Spleen (tissue), 11 donors: ENCODE measurements at regions not wholly inside any gene's neighbourhood (a gene's known extent, or its start where the extent isn't known, plus 50 kb on each side); places are given as distances from the start of the nearest gene placed in this dataset.

Experiments
- DNase-seq: peaks from one replicate; pipeline ENCODE4 v3.0.0-alpha.2; 2020
- H3K27ac ChIP-seq, 8 donors: fragments of 200-600 bp; sonication (generic) in 7 of 8; 1 replicate in 4 of 8; 2 replicates in 4 of 8; pipeline versions ENCODE4 v1.5.0 to v1.8.0; 2016 to 2021; ENCODE audit warnings: inconsistent platforms in 4 of 8, mild to moderate bottlenecking in 4 of 8, moderate library complexity in 1 of 8
- H3K27me3 ChIP-seq, 7 donors: fragments of 200-600 bp; sonication (generic) in 6 of 7; replicated peaks in 1 of 7; 1 replicate in 4 of 7; 2 replicates in 3 of 7; pipeline versions ENCODE4 v1.5.0 to v1.8.0; 2016 to 2021; ENCODE audit warnings: inconsistent platforms in 3 of 7, mild to moderate bottlenecking in 1 of 7
- H3K36me3 ChIP-seq, 6 donors: fragments of 200-600 bp; sonication (generic) in 5 of 6; 1 replicate in 4 of 6; 2 replicates in 2 of 6; pipeline versions ENCODE4 v1.5.0 to v1.8.0; 2016 to 2021; ENCODE audit warnings: inconsistent platforms in 2 of 6
- H3K4me1 ChIP-seq, 6 donors: fragments of 200-600 bp; sonication (generic) in 5 of 6; 1 replicate in 3 of 6; 2 replicates in 3 of 6; pipeline versions ENCODE4 v1.5.0 to v1.8.0; 2016 to 2021; ENCODE audit warnings: inconsistent platforms in 3 of 6
- H3K4me3 ChIP-seq, 8 donors: fragments of 200-600 bp; sonication (generic) in 7 of 8; 1 replicate in 4 of 8; 2 replicates in 4 of 8; pipeline versions ENCODE4 v1.5.0 to v1.8.0; 2016 to 2021; ENCODE audit warnings: inconsistent platforms in 4 of 8, mild to moderate bottlenecking in 4 of 8, moderate library complexity in 2 of 8
- H3K9me3 ChIP-seq, 8 donors: fragments of 200-600 bp; sonication (generic) in 7 of 8; 1 replicate in 4 of 8; 2 replicates in 4 of 8; pipeline versions ENCODE4 v1.5.0 to v1.8.0; 2016 to 2021; ENCODE audit warnings: inconsistent platforms in 4 of 8
- CTCF ChIP-seq, 11 experiments: fragments of 200-600 bp in 7 of 11; fragments of 450-650 bp in 4 of 11; sonication (generic) in 4 of 11; IDR thresholded peaks in 8 of 11; conservative IDR thresholded peaks in 3 of 11; 1 replicate in 7 of 11; 2 replicates in 4 of 11; pipeline versions ENCODE4 v1.4.0 to v1.8.0; 2016 to 2021; ENCODE audit warnings: antibody characterized with exemption in 11 of 11, inconsistent platforms in 4 of 11, mild to moderate bottlenecking in 1 of 11
- POLR2A ChIP-seq, 3 donors: fragments of 450-650 bp; IDR thresholded peaks; one replicate each; pipeline ENCODE4 v1.5.1; 2017; ENCODE audit warnings: antibody characterized with exemption in 3 of 3, mild to moderate bottlenecking in 1 of 3
- POLR2AphosphoS5 ChIP-seq, 3 donors: sonication (generic); formaldehyde crosslinking; IDR thresholded peaks; one replicate each; pipeline ENCODE4 v1.5.1; 2017; ENCODE audit warnings: antibody characterized with exemption in 3 of 3
- WGBS, 5 donors: extraction: QIAGEN DNeasy Blood & Tissue Kit in 3 of 5; methylation state at CpG; one replicate each; pipeline versions ENCODE4 v1.1.5 to v1.1.7; 2013 to 2018; 5-methylcytosine and 5-hydroxymethylcytosine counted together
- intact Hi-C: fragments of 100-400 bp; cut with DNase I; formaldehyde crosslinking; loops from one replicate; pipeline ENCODE4 v1.15.0; 2023; ENCODE audit warnings: low total_unique reads
- donor health status: healthy with polysubstance abuse.
- donor health status: DM: no; HTN: no; CAD: no; lungs with moderate emphysema.
- donor health status: DM: no; HTN: no; CAD: no.
- donor health status: Bipolar disorder and iron deficiency.
- donor health status: healthy.
- donor health status: DM: no; HTN: no; CAD: no.
- donor health status: DM: yes; HTN: yes; CAD: no.

GRCh38 chr9:108108280-108108851, 618.8 kb upstream of the KLF4 start:
- 74 to 88% (median 84%) methylated on average over 4 of the region's 4 CpGs for WGBS, 5 donors

GRCh38 chr9:108105885-108106284, 616.3 kb upstream of the KLF4 start:
- no peak for TF ChIP-seq POLR2A (IDR thresholded peaks at IDR 0.05)
- no peak for TF ChIP-seq POLR2AphosphoS5 (IDR thresholded peaks at IDR 0.05)
- Histone ChIP-seq H3K27ac (no peak overlapping the region), H3K9me3 (no peaks in the 10 kb centered on the region), H3K27me3 (no peaks in the 10 kb centered on the region), H3K36me3 (no peaks in the 10 kb centered on the region), H3K4me3 (no peak overlapping the region), H3K4me1 (no peaks in the 10 kb centered on the region)
- intact Hi-C loops = no loop called here
- no peak for DNase-seq
- 78 to 90% (median 89%) methylated on average over 5 of the region's 5 CpGs for WGBS, 5 donors

More at GRCh38 chr9:108108280-108108851, 618.8 kb upstream of the KLF4 start:
- Histone ChIP-seq H3K27ac (no peak overlapping the region), H3K9me3 (no peaks in the 10 kb centered on the region), H3K4me1 (no peaks in the 10 kb centered on the region), H3K4me3 (no peak overlapping the region), H3K27me3 (no peaks in the 10 kb centered on the region), H3K36me3 (no peaks in the 10 kb centered on the region)
- no peak for DNase-seq
- no peak for TF ChIP-seq CTCF (IDR thresholded peaks at IDR 0.05 in 8 of 11, conservative IDR thresholded peaks at IDR 0.05 in 3 of 11)
- TF ChIP-seq POLR2A (IDR thresholded peaks at IDR 0.05) = no peak
- no peak for TF ChIP-seq POLR2AphosphoS5 (IDR thresholded peaks at IDR 0.05)
- intact Hi-C loops = no loop called here

- intact Hi-C loops = no loop called here
- no peaks in the 10 kb centered on the region for H3K36me3 ChIP-seq
- H3K9me3 ChIP-seq = no peaks in the 10 kb centered on the region
- DNase-seq = no peak
- no peak overlapping the region for H3K4me3 ChIP-seq
- no peak overlapping the region for H3K27ac ChIP-seq
- WGBS, 5 donors = 87 to 94% (median 91%) methylated on average over 1 of the region's 1 CpG
- H3K27me3 ChIP-seq = no peaks in the 10 kb centered on the region
- no peak for TF ChIP-seq POLR2A (IDR thresholded peaks at IDR 0.05)
- TF ChIP-seq CTCF (IDR thresholded peaks at IDR 0.05 in 8 of 11, conservative IDR thresholded peaks at IDR 0.05 in 3 of 11) = no peak
- no peak for TF ChIP-seq POLR2AphosphoS5 (IDR thresholded peaks at IDR 0.05)
- H3K4me1 ChIP-seq = peaks cover 0 to 4% (median 0%) of the 10 kb centered on the region in 6 donors
Observed at GRCh38 chr9:108104991-108105390, 615.4 kb upstream of the KLF4 start.

GRCh38 chr9:108103046-108103693, 613.6 kb upstream of the KLF4 start:
- peaks cover 0 to 5% (median 0%) of the 10 kb centered on the region in 6 donors for H3K4me1 ChIP-seq
- 89 to 96% (median 92%) methylated on average over 1 of the region's 1 CpG for WGBS, 5 donors
- TF ChIP-seq POLR2A (IDR thresholded peaks at IDR 0.05) = no peak
- TF ChIP-seq CTCF (IDR thresholded peaks at IDR 0.05 in 8 of 11, conservative IDR thresholded peaks at IDR 0.05 in 3 of 11) = no peak
- no peak for TF ChIP-seq POLR2AphosphoS5 (IDR thresholded peaks at IDR 0.05)

More at GRCh38 chr9:108103046-108103693, 613.6 kb upstream of the KLF4 start:
- Histone ChIP-seq H3K9me3 (no peaks in the 10 kb centered on the region), H3K36me3 (no peaks in the 10 kb centered on the region), H3K27ac (no peak overlapping the region), H3K27me3 (no peaks in the 10 kb centered on the region), H3K4me3 (no peak overlapping the region)
- DNase-seq = no peak
- intact Hi-C loops = no loop called here
